B cell (primary cell): ENCODE measurements at regions not wholly inside any gene's neighbourhood (a gene's known extent, or its start where the extent isn't known, plus 50 kb on each side); places are given as distances from the start of the nearest gene placed in this dataset.

Experiments used
- EZH2 ChIP-seq: IDR thresholded peaks from 2 replicates; pipeline ENCODE4 v1.6.1; 2012; ENCODE audit warnings: borderline replicate concordance, low read depth, mild to moderate bottlenecking, moderate library complexity, low read length; ENCODE audit not compliant: insufficient read depth, poor library complexity, severe bottlenecking
- TF ChIP-seq, protein P1 (sequence below): fragments of 200-600 bp; IDR thresholded peaks from one replicate; pipeline ENCODE4 v1.8.0; 2022; ENCODE audit warnings: antibody characterized with exemption, mild to moderate bottlenecking

- TF ChIP-seq, protein P1, sequence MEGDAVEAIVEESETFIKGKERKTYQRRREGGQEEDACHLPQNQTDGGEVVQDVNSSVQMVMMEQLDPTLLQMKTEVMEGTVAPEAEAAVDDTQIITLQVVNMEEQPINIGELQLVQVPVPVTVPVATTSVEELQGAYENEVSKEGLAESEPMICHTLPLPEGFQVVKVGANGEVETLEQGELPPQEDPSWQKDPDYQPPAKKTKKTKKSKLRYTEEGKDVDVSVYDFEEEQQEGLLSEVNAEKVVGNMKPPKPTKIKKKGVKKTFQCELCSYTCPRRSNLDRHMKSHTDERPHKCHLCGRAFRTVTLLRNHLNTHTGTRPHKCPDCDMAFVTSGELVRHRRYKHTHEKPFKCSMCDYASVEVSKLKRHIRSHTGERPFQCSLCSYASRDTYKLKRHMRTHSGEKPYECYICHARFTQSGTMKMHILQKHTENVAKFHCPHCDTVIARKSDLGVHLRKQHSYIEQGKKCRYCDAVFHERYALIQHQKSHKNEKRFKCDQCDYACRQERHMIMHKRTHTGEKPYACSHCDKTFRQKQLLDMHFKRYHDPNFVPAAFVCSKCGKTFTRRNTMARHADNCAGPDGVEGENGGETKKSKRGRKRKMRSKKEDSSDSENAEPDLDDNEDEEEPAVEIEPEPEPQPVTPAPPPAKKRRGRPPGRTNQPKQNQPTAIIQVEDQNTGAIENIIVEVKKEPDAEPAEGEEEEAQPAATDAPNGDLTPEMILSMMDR = no peak
- TF ChIP-seq EZH2 = no peak
Measured at GRCh38 chr9:17013891-17014290, 120.9 kb upstream of the CNTLN start.
